ENCODE measurements at regions not wholly inside any gene's neighbourhood (a gene's known extent, or its start where the extent isn't known, plus 50 kb on each side); places are given as distances from the start of the nearest gene placed in this dataset.
A peak's percentile ranks its signal among the peaks of the same experiment; 100 is the strongest.

DNA sequence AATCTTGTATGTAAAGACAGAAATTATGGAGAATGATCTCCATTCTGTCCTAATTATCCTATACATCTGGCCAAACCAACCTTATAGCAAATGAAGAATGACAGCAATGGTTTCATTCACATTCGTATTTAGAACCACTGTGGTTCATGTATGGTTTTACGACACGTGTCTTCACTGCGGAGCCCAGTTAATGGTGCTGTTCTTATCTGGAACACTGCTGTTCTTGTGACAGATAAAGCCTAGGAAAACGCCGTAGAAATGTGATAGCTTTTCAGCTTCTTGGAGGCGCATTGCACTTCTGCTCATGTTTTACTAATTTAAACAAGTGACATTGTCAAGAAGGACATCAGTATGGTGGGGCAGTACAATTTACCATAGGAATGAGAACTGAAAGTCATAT is 2266.4 kb upstream of the TENM3 start:
- DNase-seq = no peak

GRCh38 chr4:179977378-179977777 is 2265.8 kb upstream of the TENM3 start:
- DNase-seq = no peak

DNA sequence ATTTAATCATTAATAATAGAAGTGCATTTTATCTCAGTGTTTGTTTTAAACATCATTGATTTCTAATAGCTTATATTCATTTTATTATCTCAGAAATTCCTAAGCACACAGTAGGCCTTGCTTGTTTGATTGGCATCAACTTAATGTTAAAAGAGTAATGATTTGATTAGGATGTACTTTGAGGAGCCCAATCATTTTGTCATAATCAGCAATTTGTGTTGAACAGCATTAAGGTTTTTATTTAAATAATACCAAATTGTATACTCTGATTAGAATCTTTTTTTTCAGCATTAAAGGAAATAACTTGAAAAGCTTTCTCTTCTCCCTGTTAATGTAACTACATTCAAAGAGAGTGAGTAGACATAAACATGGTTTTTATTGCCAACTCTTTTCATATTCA is 2262.0 kb upstream of the TENM3 start:
- no peak for DNase-seq

GRCh38 chr4:179989975-179990374 is 2253.2 kb upstream of the TENM3 start:
- DNase-seq = no peak

DNA sequence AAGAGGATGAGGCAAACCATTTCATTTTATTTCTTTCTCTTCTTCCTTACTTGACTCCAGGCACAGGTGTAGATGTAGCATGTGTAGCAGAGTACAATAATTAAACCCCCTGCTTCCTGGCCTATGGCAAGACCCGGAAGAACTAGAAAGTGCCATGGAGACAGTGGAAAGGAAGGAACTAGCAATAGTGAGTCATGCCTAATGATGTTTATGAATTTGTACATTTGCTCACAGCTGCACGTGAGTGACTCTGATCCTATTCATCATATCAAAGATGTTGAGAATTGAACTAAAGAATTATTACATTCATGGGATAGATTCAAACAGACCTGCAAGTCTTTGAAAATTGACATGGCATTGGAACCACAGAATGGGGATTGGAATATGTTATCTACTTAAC is 2233.9 kb upstream of the TENM3 start:
- DNase-seq = no peak

DNA sequence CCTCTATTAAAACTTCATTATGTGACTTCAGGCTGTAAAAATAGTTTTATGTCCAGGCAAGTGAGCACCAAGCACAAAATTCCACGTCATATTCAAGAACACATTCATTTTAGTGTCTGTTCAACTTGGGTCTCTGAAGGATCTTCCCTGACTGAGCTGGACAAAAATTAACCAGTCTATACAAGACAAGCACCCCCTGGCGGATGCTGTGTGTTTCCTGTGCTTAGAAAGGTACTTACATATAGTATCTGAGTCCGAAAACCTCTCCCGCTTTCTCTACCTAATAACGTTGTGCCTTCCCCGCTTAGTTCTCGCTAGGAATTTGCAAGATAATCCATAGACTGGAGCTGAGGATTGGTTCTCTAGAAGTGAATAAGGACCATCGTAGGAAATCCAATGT is 2214.5 kb upstream of the TENM3 start:
- DNase-seq = peak; percentile 86

GRCh38 chr4:180031330-180031729 is 2211.9 kb upstream of the TENM3 start:
- no peak for DNase-seq

- no peak for DNase-seq
Observed at GRCh38 chr4:180041576-180041975, 2201.6 kb upstream of the TENM3 start.

- DNase-seq = no peak
Observed at GRCh38 chr4:180052629-180053028, 2190.6 kb upstream of the TENM3 start.

DNA sequence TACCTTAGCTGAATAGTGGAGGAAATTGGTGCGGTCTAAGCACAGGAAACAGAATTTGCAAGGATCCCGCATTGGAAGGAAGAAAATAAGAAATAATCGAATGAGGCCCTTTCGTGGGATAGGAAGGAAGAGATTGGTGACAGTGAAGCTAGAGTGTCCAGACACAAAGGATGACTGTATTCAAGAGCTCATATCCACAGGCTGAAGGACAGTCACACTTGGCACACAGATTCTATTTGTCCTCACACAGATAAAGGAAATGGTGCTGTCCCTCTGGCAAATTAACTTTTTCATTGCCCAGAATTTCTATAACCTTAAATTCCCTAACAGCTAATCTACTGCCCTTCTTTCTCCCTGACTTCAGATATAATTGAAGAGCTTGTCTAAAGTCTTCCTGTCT is 2188.9 kb upstream of the TENM3 start:
- DNase-seq = no peak

GRCh38 chr4:180057299-180057721 is 2185.9 kb upstream of the TENM3 start:
- DNase-seq = no peak

GRCh38 chr4:180057891-180058671 is 2185.1 kb upstream of the TENM3 start:
- peak; percentile 8 for DNase-seq

DNA sequence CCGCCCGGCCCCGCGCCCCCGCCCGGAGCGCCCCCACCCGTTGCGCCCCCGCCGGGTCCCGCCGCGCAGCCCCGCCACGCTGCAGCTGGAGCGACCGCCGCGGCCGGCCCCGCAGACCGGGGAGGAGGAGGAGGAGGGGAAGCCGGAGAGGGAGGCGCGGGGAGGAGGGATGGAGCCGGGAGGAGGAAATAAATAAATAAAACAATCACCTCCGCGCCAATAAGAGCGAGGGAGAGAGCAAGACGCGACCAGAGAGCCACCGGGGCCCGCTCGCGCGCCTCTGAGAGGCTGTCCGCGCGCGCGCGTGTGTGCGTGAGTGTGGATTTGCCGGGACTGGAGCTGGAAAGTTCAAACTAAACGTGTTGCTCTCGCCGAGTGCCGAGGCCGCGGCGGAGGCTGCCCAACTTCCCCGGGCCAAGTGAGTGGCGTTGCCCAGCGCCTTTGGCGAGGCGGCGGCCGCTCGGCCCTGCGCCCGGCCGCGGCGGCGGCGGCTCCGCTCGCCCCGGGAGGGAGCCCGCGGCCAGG is 2184.4 kb upstream of the TENM3 start:
- peak; percentile 49 for DNase-seq

- DNase-seq = peak; percentile 25
Observed at GRCh38 chr4:180059216-180059881, 2183.9 kb upstream of the TENM3 start.

DNA sequence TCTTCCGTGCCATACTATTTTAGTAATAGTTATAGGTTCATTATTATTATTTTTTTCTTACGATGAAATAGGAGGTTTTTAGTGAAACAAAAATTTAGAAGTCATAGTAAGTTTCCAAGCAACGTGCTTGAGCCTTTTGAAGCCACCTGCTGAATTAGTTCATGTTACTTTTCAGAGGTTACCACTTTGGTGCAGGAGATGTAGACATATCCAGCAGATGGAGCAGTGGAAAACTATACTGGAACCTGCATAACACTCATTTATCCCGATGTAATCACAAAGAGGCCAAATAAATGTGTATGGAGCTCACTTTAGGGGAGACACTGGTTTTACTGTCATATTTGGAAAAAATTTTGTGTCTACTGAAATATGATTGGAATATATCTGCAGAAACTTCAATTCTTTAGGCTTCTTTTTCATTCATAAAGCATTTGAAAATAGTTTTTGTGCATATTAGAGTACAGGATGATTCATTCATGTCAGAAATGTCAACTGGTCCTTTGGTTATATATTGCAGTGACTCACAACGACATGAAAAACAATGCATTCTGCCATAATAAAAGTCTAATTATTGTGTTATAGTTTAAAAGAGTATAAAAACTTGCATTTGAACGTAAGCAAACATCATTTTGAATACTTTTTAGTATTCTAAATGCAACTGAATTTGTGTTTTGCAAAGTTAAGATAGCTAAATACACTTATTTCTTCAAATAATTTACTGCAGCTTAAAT is 2182.9 kb upstream of the TENM3 start:
- DNase-seq = no peak

GRCh38 chr4:180081072-180081471 is 2162.1 kb upstream of the TENM3 start:
- DNase-seq = no peak

DNA sequence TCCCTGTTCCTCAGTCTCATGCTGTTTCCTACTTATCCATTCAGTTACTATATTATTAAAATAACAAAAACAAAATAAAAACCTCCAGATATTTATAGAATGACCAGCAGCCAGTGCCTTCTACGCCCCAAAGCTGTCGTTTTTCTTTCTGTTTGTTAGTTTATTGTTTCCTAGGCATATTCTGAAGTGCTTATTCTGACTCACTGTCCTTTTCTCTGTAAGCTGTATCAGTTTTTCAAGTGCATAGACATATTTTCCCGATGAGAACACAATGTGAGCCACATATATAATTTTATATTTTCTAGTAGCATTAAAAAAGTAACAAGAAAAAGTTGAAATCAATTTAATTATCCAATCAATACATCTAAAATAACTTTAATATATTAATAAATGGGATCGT is 2158.6 kb upstream of the TENM3 start:
- no peak for DNase-seq

- no peak for DNase-seq
Observed at GRCh38 chr4:180086480-180087190, 2156.6 kb upstream of the TENM3 start.

GRCh38 chr4:180098586-180098985 is 2144.6 kb upstream of the TENM3 start:
- no peak for DNase-seq

DNA sequence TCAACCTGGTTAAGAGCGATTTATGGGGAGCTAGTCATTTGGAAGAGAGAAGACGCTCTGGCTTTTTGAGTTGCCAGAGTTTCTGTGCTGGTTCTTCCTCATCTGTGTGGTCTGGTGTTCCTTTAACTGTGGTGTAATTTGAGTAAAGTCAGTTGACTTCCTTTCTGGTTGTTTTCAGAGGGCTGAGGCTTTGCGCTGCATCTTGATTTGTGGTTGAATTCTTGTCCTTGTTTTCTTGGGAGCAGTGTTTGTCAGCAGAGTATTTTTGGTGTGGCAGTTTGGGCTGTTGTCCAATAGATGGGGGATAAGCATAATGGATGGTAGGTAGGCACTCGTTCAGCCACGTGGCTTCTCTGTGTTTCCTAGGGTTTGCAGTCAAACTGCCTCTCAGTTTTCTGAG is 2143.2 kb upstream of the TENM3 start:
- DNase-seq = no peak

GRCh38 chr4:180100433-180101344 is 2142.5 kb upstream of the TENM3 start:
- no peak for DNase-seq
